A549 (cell line): ENCODE measurements at regions not wholly inside any gene's neighbourhood (a gene's known extent, or its start where the extent isn't known, plus 50 kb on each side); places are given as distances from the start of the nearest gene placed in this dataset.

Experiments used
- CTCF ChIP-seq: fragments of >200 bp; sonication (Bioruptor Twin); formaldehyde crosslinking; IDR thresholded peaks from 3 replicates; pipeline ENCODE4 v1.5.1; 2016
- JUNB ChIP-seq: fragments of >200 bp; sonication (Bioruptor Twin); formaldehyde crosslinking; IDR thresholded peaks from 2 replicates; pipeline ENCODE4 v1.6.1; 2016
- RCOR1 ChIP-seq: fragments of 150-350 bp; IDR thresholded peaks from 2 replicates; pipeline ENCODE4 v1.6.1; 2014; ENCODE audit warnings: antibody characterized with exemption, low read length, low read depth
- SMC3 ChIP-seq: fragments of >200 bp; sonication (Bioruptor Twin); formaldehyde crosslinking; IDR thresholded peaks from 3 replicates; pipeline ENCODE4 v1.6.1; 2018; ENCODE audit warnings: inconsistent platforms

- TF ChIP-seq JUNB (no peak), SMC3 (no peak), RCOR1 (no peak), CTCF (no peak)
These were observed 465.1 kb downstream of the DOK5 start for GRCh38 chr20:54940522-54940921.
